GM23338 (cell line): ENCODE measurements at regions not wholly inside any gene's neighbourhood (a gene's known extent, or its start where the extent isn't known, plus 50 kb on each side); places are given as distances from the start of the nearest gene placed in this dataset.

Source experiments
- ATAC-seq: fragments of 200-7000 bp; cut with Tn5 transposase; 3 replicates; pipeline ENCODE4 v1.9.1; 2020
- DNase-seq: peaks from one replicate; pipeline ENCODE4 v3.0.0-alpha.2; 2015; ENCODE audit warnings: low spot score
- H2AFZ ChIP-seq: fragments of 200-600 bp; sonication (generic); 2 replicates; pipeline ENCODE4 v1.8.0; 2016; ENCODE audit warnings: antibody characterized with exemption, mild to moderate bottlenecking, moderate library complexity
- H3F3A ChIP-seq: fragments of 200-600 bp; sonication (generic); replicated peaks from 2 replicates; pipeline ENCODE4 v1.8.0; 2017; ENCODE audit warnings: antibody characterized with exemption, mixed run types, low read depth
- H3K27ac ChIP-seq: fragments of 200-600 bp; sonication (generic); 2 replicates; pipeline ENCODE4 v1.6.1; 2016; ENCODE audit warnings: low read depth
- H3K27me3 ChIP-seq: fragments of 200-600 bp; sonication (generic); 2 replicates; pipeline ENCODE4 v1.8.0; 2016; ENCODE audit warnings: mild to moderate bottlenecking, mixed run types, moderate library complexity; ENCODE audit not compliant: insufficient read depth
- H3K36me3 ChIP-seq: fragments of 200-600 bp; sonication (generic); 2 replicates; pipeline ENCODE4 v1.8.0; 2016; ENCODE audit warnings: mild to moderate bottlenecking; ENCODE audit not compliant: insufficient read depth
- H3K4me1 ChIP-seq: fragments of 200-600 bp; sonication (generic); 2 replicates; pipeline ENCODE4 v1.8.0; 2016; ENCODE audit warnings: mild to moderate bottlenecking, moderate library complexity; ENCODE audit not compliant: insufficient read depth
- H3K4me2 ChIP-seq: fragments of 200-600 bp; sonication (generic); 2 replicates; pipeline ENCODE4 v1.7.1; 2017; ENCODE audit warnings: mixed run types
- H3K4me3 ChIP-seq: fragments of 200-600 bp; sonication (generic); 2 replicates; pipeline ENCODE4 v1.6.1; 2016; ENCODE audit warnings: mixed run types
- H3K79me2 ChIP-seq: fragments of 200-600 bp; sonication (generic); replicated peaks from 2 replicates; pipeline ENCODE4 v1.8.0; 2017; ENCODE audit warnings: mild to moderate bottlenecking; ENCODE audit not compliant: insufficient read depth
- H3K9me2 ChIP-seq: fragments of 200-600 bp; sonication (generic); 2 replicates; pipeline ENCODE4 v1.8.0; 2017; ENCODE audit not compliant: insufficient read depth
- H4K20me1 ChIP-seq: fragments of 200-600 bp; sonication (generic); replicated peaks from 2 replicates; pipeline ENCODE4 v1.8.0; 2017; ENCODE audit warnings: mild to moderate bottlenecking; ENCODE audit not compliant: insufficient read depth
- H3K27ac Mint-ChIP-seq: 2 replicates; pipeline ENCODE4 v1.8.0; 2020; ENCODE audit warnings: inconsistent platforms, mild to moderate bottlenecking, moderate library complexity, mixed read lengths
- H3K27me3 Mint-ChIP-seq: 3 replicates; pipeline ENCODE4 v1.8.0; 2022; ENCODE audit warnings: low read depth, mild to moderate bottlenecking, moderate library complexity, mixed read lengths, inconsistent platforms; ENCODE audit not compliant: insufficient read depth, poor library complexity
- H3K36me3 Mint-ChIP-seq: 3 replicates; pipeline ENCODE4 v1.8.0; 2021; ENCODE audit warnings: low read depth, mild to moderate bottlenecking, inconsistent platforms, moderate library complexity, mixed read lengths
- H3K4me1 Mint-ChIP-seq: 3 replicates; pipeline ENCODE4 v1.8.0; 2020; ENCODE audit warnings: mild to moderate bottlenecking, inconsistent platforms, mixed read lengths
- H3K4me3 Mint-ChIP-seq: 3 replicates; pipeline ENCODE4 v1.8.0; 2021; ENCODE audit warnings: moderate library complexity, mild to moderate bottlenecking, inconsistent platforms, mixed read lengths
- H3K9me3 Mint-ChIP-seq: 3 replicates; pipeline ENCODE4 v1.8.0; 2020; ENCODE audit warnings: moderate library complexity, mild to moderate bottlenecking, inconsistent platforms, mixed read lengths
- CREB1 ChIP-seq: fragments of 250-450 bp; sonication (Bioruptor Pico); IDR thresholded peaks from 2 replicates; pipeline ENCODE4 v1.5.0; 2020; ENCODE audit warnings: low read depth, mild to moderate bottlenecking, moderate library complexity
- CTCF ChIP-seq, 2 experiments: fragments of 200-600 bp in 1 of 2; sonication (generic) in 1 of 2; conservative IDR thresholded peaks; 2 replicates each; pipeline versions ENCODE4 v1.5.1 to v1.6.1; 2016 to 2017; ENCODE audit warnings: antibody characterized with exemption in 2 of 2, low read depth in 2 of 2, mild to moderate bottlenecking in 2 of 2, moderate library complexity in 1 of 2
- ETS1 ChIP-seq: IDR thresholded peaks from 2 replicates; pipeline ENCODE4 v1.6.1; 2016; ENCODE audit warnings: antibody characterized with exemption
- EZH2 ChIP-seq: fragments of 200-600 bp; sonication (generic); IDR thresholded peaks from one replicate; pipeline ENCODE4 v1.8.0; 2017; ENCODE audit warnings: antibody characterized with exemption, mild to moderate bottlenecking, low read depth; ENCODE audit not compliant: unreplicated experiment
- EZH2phosphoT487 ChIP-seq: fragments of 200-600 bp; sonication (generic); IDR thresholded peaks from one replicate; pipeline ENCODE4 v1.8.1; 2018; ENCODE audit warnings: antibody characterized with exemption; ENCODE audit not compliant: unreplicated experiment
- JUNB ChIP-seq: IDR thresholded peaks from one replicate; pipeline ENCODE4 v1.6.1; 2016; ENCODE audit warnings: antibody characterized with exemption; ENCODE audit not compliant: unreplicated experiment
- NANOG ChIP-seq: IDR thresholded peaks from 2 replicates; pipeline ENCODE4 v1.6.1; 2016; ENCODE audit warnings: antibody characterized with exemption, borderline replicate concordance
- POLR2AphosphoS5 ChIP-seq: IDR thresholded peaks from 2 replicates; pipeline ENCODE4 v1.6.1; 2016; ENCODE audit warnings: antibody characterized with exemption, low read depth
- REST ChIP-seq: IDR thresholded peaks from one replicate; pipeline ENCODE4 v1.6.1; 2018; ENCODE audit warnings: antibody characterized with exemption; ENCODE audit not compliant: unreplicated experiment
- STAT1 ChIP-seq: IDR thresholded peaks from one replicate; pipeline ENCODE4 v1.6.1; 2016; ENCODE audit warnings: antibody characterized with exemption; ENCODE audit not compliant: unreplicated experiment
- ZNF114 ChIP-seq: fragments of 250-450 bp; sonication (Bioruptor Pico); IDR thresholded peaks from 2 replicates; pipeline ENCODE4 v1.5.0; 2020; ENCODE audit warnings: mild to moderate bottlenecking, moderate library complexity
- ZNF331 ChIP-seq: fragments of 250-450 bp; sonication (Bioruptor Pico); IDR thresholded peaks from 2 replicates; pipeline ENCODE4 v1.5.0; 2020; ENCODE audit warnings: low read depth, mild to moderate bottlenecking, moderate library complexity

GRCh38 chr20:24850176-24850575 lies 98.9 kb upstream of the CST7 start:
- peaks cover 11% of the 10 kb centered on the region; the same call in 2 of the 3 replicates for H3K36me3 Mint-ChIP-seq
- no peaks in the 10 kb centered on the region for H3K27me3 Mint-ChIP-seq
- peaks cover 2% of the 10 kb centered on the region; the same call in 1 of the 3 replicates for H3K4me1 Mint-ChIP-seq
- no peak overlapping the region for H3K27ac Mint-ChIP-seq
- Histone ChIP-seq H3F3A (no peaks in the 10 kb centered on the region), H3K27ac (no peak overlapping the region), H4K20me1 (no peaks in the 10 kb centered on the region), H2AFZ (no peak overlapping the region), H3K4me2 (no peak overlapping the region), H3K27me3 (no peaks in the 10 kb centered on the region), H3K4me3 (no peak overlapping the region), H3K9me2 (peaks cover 16% of the 10 kb centered on the region; the same call in 1 of the 2 replicates), H3K4me1 (no peaks in the 10 kb centered on the region), H3K79me2 (no peaks in the 10 kb centered on the region), H3K36me3 (no peaks in the 10 kb centered on the region)
- peaks cover 31% of the 10 kb centered on the region for H3K9me3 Mint-ChIP-seq
- TF ChIP-seq ZNF331 (CRISPR knock-in tag): no peak
- no peak for DNase-seq
- ATAC-seq: no peak
- H3K4me3 Mint-ChIP-seq: no peak overlapping the region

GRCh38 chr20:24851346-24852019 lies 97.6 kb upstream of the CST7 start:
- Mint-ChIP-seq H3K27ac (no peak overlapping the region), H3K36me3 (peaks cover 21% of the 10 kb centered on the region; the same call in 2 of the 3 replicates), H3K4me3 (no peak overlapping the region), H3K27me3 (no peaks in the 10 kb centered on the region), H3K4me1 (peaks cover 2% of the 10 kb centered on the region; the same call in 1 of the 3 replicates), H3K9me3 (peaks cover 39% of the 10 kb centered on the region)
- Histone ChIP-seq H3F3A (no peaks in the 10 kb centered on the region), H3K79me2 (no peaks in the 10 kb centered on the region), H3K27ac (no peak overlapping the region), H4K20me1 (no peaks in the 10 kb centered on the region), H3K4me2 (no peak overlapping the region), H3K4me3 (no peak overlapping the region), H3K9me2 (peaks cover 7% of the 10 kb centered on the region; the same call in 1 of the 2 replicates), H3K36me3 (no peaks in the 10 kb centered on the region), H3K4me1 (no peaks in the 10 kb centered on the region), H2AFZ (no peak overlapping the region), H3K27me3 (no peaks in the 10 kb centered on the region)
- ATAC-seq (no peak), DNase-seq (no peak)
- TF ChIP-seq ZNF331 (CRISPR knock-in tag) (no peak), EZH2 (no peak), NANOG (no peak), CREB1 (CRISPR knock-in tag) (no peak), ZNF114 (no peak), CTCF (conservative IDR thresholded peaks at IDR 0.05; ENCODE audit: low read depth in 2 of 2) (no peak), POLR2AphosphoS5 (no peak), ETS1 (no peak), EZH2phosphoT487 (no peak), JUNB (no peak), REST (no peak), STAT1 (no peak)
